ENCODE measurements at regions not wholly inside any gene's neighbourhood (a gene's known extent, or its start where the extent isn't known, plus 50 kb on each side); places are given as distances from the start of the nearest gene placed in this dataset.

DNA sequence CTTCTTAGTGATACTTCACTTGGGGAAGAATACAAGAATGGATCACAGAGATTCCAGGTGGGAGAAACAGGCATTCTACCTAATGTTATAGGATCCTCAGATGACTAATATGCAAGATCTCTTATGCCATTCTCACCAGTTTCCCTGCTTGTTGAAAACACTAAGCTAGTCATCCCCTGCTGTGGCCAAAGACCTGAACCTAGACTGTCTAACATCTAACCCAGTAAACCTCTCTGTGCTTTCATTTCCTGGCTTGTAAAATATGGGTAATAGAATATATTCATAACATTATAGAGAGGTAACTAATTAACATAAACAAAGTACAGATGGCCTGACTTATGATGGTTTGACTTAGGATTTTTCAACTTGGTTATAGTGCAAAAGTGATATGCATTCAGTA lies 776.3 kb downstream of the TUSC7 start:
- no peak for DNase-seq

DNA sequence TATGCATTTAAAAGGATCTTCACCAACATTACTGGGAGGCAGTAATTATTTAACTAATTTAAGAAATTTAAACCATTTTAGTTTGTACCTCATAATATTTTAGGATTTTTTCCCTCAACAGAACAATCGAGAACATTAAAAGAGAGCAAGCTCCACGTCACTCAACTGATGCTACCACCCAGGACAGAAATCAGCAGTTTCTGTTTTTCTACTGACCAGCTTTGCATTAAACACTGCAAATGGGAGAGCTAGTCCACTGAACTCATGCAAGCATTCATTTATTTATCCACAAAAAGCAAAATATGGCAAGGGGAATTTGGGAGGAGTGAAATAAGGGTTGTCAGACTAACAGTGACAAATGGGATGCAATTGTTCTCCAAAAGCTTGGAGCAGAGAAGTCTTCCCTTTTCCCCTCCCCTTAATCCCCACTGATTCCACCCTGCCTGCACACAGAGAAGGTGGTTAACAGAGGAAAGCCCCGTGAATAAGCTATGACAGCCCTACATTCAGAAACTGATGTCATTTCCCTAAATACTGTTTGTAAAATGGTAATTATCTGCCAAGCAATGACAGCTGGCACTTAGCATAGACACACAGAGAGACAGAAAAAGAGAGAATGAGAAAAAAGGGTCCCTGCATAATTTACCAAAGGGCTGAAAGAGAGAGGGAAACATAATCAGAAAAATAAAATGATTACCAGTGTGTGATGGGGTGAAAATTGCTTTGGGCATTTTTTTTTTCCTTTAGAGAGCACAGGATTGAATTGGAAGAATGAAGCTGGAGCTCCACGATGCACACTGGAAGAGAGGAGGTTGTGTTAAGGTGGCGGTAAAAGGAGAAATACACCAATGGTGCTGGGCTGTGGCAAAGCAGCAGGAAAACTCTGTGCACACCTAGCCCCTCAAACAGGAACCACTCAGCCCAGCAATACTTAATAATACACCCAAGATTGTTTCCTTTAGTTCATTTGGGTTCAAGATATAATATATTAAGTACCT lies 777.4 kb downstream of the TUSC7 start:
- no peak for DNase-seq

- no peak for DNase-seq
Observed at GRCh38 chr3:117488983-117489382, 779.4 kb downstream of the TUSC7 start.

DNA sequence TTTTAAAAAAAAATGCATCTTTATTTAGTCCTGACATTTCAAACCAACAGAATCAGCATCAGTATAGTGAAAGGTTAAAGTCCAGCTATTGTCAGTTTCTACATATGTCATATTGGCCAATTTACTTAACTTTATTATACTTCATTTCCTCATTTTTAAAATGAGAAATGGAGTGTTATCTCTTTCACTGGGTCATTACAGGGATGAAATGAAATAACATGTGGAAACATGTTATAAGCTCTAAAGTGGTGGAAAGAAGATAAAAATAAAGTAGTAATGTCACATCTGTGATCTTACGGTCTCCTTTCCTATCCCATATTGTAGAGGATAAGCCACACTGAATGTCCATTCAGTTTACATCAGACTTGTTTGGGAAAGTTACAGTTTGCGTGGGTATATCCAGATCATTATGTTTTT lies 780.1 kb downstream of the TUSC7 start:
- no peak for DNase-seq

GRCh38 chr3:117490716-117491115 lies 781.1 kb downstream of the TUSC7 start:
- DNase-seq = no peak

GRCh38 chr3:117495620-117496019 lies 786.0 kb downstream of the TUSC7 start:
- no peak for DNase-seq

GRCh38 chr3:117499189-117499870 lies 789.8 kb downstream of the TUSC7 start:
- no peak for DNase-seq

- no peak for DNase-seq
Observed at GRCh38 chr3:117507958-117508357, 798.4 kb downstream of the TUSC7 start.

GRCh38 chr3:117509858-117510257 lies 800.3 kb downstream of the TUSC7 start:
- DNase-seq = no peak

DNA sequence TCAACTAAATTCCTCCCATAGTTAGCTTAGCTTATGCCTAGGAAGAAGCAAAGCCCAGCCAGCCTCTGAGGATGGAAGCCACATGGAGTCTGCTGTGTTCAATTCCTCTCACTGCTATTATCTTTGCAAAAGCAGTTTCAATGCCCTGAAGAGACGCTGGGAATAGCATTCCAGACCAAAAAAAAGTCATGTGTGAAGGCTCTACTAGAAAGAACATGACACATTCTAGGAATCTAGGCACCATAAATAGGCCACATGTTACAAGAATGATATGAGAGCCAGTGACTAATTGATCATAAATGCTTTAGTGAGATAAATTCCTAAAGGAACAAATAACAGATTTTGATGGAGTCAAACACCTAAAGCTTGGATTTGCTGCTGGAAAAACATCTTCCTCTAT lies 800.8 kb downstream of the TUSC7 start:
- no peak for DNase-seq

GRCh38 chr3:117512975-117513374 lies 803.4 kb downstream of the TUSC7 start:
- DNase-seq = no peak

DNA sequence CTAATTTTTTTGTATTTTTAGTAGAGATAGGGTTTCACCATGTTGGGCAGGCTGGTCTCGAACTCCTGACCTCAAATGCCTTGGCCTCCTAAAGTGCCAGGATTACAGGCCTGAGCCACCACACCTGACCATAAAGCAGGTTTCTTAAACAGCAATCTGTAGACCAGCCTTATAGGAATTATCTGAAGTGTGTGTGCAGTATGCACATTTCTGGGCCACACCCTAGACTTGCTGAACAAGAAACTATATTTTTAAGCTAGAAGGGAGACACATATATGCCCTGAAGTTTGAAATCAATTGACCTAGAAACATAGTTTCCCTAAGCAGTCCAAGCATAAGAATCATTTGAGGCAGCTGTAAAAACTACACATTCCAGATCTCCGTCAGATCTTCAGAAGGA lies 805.7 kb downstream of the TUSC7 start:
- no peak for DNase-seq

GRCh38 chr3:117518364-117518763 lies 808.8 kb downstream of the TUSC7 start:
- no peak for DNase-seq

- no peak for DNase-seq
Observed at GRCh38 chr3:117519776-117520175, 810.2 kb downstream of the TUSC7 start.

GRCh38 chr3:117520582-117520981 lies 811.0 kb downstream of the TUSC7 start:
- no peak for DNase-seq

DNA sequence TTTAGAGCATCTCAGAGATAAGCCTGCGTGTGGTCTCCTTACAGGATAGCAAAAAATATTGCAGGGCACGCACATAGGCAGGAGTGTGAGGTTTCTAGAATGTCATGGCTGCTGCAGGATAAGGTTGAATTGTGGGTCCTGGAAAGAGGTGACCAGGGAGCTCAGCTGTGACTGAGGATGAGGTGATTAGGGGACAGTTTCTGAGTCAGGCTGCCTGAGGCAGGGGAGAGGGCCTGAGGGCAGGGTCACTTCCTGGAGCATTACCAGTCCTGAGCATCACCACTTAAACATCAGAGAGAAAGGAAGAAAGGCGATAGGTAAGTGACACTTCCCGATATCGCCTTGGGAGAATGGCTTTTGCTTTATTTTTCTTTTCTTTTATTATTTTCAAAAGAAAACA lies 813.8 kb downstream of the TUSC7 start:
- no peak for DNase-seq

DNA sequence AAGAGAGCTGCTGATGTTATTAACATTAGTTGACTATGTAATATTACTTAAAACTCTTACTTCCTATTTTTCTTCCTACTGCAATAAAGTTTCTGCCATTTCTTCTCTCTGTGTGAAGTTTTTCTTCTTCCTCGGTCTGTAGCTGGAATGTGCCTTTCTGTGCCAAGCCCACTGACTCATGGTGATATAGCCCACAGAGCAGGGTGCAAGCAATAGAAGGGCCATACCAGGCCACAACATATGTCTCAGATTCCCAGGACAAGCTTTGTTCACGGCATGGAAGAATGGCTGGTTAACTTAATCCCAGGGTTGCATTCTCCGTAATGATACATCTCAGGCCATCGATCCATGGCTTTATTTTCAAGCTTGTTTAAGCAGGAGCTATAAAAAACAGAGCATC lies 815.3 kb downstream of the TUSC7 start:
- no peak for DNase-seq

DNA sequence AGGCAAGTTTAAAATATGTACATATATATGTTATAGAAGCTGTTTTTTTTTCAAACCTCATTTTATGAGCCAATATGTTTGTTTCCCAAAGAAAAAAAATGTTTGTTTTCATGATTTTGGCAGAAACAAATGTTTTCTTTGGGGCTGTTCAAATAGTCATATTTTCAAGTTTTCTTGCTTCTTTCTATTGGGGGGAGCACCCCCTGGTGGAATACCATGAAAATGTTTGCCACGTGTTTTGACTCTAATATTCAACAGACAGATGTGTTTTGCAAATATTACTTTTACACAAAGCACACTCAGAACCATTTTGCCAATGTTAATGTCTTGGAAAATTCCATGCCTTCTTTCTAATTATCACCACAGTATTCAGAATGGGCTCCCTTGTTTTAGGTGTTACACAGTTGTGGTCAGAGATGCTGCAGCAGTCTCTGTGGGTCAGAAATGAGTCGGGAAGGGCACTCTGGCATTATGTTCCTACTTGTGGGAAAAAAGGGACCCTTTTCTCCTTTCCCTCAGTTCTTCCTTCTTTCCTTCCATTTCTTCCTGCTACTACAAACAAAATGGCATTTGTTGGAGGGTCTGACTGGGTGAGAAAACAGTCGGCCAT lies 817.0 kb downstream of the TUSC7 start:
- DNase-seq = no peak

DNA sequence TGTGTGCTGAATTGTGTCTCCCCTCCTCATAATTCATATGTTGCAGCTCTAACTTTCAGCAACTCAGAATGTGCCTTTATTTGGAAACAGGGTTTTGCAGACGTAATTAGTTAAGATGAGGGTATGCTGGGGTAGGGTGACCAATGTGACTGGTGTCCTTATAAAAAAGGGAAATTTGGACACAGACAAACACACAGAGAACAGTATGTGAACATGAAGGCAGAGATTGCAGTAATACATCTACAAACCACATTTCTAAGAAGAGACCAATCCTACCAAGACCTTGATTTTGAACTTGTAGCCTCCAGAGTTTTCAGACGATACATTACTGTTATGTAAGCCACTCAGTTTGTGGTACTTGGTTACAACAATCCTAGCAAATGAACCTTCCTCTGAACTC lies 817.8 kb downstream of the TUSC7 start:
- DNase-seq = no peak

DNA sequence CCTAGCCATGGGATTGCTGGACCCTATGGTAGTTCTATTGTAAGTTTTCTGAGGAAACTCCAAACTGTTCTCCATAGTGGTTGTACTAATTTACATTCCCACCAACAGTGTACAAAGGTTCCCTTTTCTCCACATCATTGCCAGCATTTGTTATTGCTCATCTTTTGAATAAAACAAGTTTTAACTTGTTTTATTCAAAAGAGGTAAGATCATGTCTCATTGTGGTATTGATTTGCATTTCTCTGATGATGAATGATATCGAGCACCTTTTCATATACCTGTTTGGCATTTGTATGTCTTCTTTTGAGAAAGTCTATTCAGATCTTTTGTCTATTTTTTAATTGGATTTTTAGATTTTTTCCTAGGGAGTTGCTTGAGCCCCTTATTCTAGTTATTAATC lies 819.1 kb downstream of the TUSC7 start:
- DNase-seq = no peak

DNA sequence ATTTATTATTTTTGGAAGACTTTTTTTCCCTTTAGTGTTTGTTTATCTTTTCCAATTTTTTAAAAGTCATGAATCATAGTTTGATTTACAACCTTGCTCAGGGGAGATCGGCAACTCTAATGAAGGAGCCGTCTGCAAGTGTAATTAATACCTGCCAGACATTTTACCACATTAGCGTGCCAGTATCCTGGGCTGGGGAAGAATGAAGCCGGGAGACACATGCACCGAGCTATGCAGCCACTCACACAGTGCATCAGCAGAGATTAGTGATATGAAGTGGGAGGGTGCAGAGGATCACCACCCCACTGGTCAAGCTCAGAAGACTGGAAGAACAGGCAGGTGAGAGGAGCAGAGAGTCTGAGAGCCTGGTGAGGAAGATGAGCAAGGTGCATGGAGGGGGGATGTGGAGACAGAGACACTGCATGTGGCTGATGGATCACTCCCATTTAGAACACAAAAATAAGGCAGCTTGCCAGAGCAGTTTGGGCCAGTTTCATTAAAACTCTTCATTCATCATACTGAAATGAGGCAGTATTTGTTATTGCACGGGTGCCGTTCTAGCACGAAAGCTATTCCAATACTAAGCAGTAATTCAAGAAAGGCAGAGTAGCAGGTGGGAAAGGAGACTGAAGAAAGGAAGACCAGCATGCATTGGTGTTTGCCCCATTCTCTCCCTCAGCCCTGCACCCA lies 821.6 kb downstream of the TUSC7 start:
- DNase-seq = no peak

- DNase-seq = no peak
Observed at GRCh38 chr3:117532268-117532667, 822.7 kb downstream of the TUSC7 start.

GRCh38 chr3:117534138-117534537 lies 824.6 kb downstream of the TUSC7 start:
- DNase-seq = no peak

Measured in NK-92 treated with Interleukin-12 subunit alpha and Interleukin-12 subunit beta, amount 100 ng/mL, for 24 hours (cell line).